ENCODE measurements at regions not wholly inside any gene's neighbourhood (a gene's known extent, or its start where the extent isn't known, plus 50 kb on each side); places are given as distances from the start of the nearest gene placed in this dataset.

- DNase-seq, result no peak
Observed at GRCh38 chr17:77852731-77853130, 105.8 kb upstream of the TNRC6C start.

- no peak for DNase-seq
Observed at GRCh38 chr17:77853191-77853977, 105.1 kb upstream of the TNRC6C start.

- DNase-seq, result no peak
Observed at GRCh38 chr17:77854083-77854758, 104.3 kb upstream of the TNRC6C start.

- no peak for DNase-seq
Observed at GRCh38 chr17:77854759-77855745, 103.5 kb upstream of the TNRC6C start.

- no peak for DNase-seq
Observed at GRCh38 chr17:77856551-77857305, 101.8 kb upstream of the TNRC6C start.

- DNase-seq, result no peak
Observed at GRCh38 chr17:77857306-77857555, 101.3 kb upstream of the TNRC6C start.

- no peak for DNase-seq
Observed at GRCh38 chr17:77857613-77858012, 100.9 kb upstream of the TNRC6C start.

GRCh38 chr17:77858291-77859034 is 100.0 kb upstream of the TNRC6C start:
- no peak for DNase-seq

- DNase-seq, result no peak
Observed at GRCh38 chr17:77859035-77859810, 99.3 kb upstream of the TNRC6C start.

- no peak for DNase-seq
Observed at GRCh38 chr17:77861133-77861695, 97.3 kb upstream of the TNRC6C start.

GRCh38 chr17:77861981-77862645 is 96.4 kb upstream of the TNRC6C start:
- DNase-seq, result no peak

GRCh38 chr17:77862890-77863813 is 95.4 kb upstream of the TNRC6C start:
- no peak for DNase-seq

- no peak for DNase-seq
Observed at GRCh38 chr17:77863814-77864161, 94.7 kb upstream of the TNRC6C start.

- DNase-seq, result no peak
Observed at GRCh38 chr17:77864234-77865111, 94.0 kb upstream of the TNRC6C start.

GRCh38 chr17:77865112-77865611 is 93.3 kb upstream of the TNRC6C start:
- DNase-seq, result no peak

GRCh38 chr17:77865716-77866115 is 92.8 kb upstream of the TNRC6C start:
- DNase-seq, result no peak

- DNase-seq, result no peak
Observed at GRCh38 chr17:77867308-77867781, 91.2 kb upstream of the TNRC6C start.

All from NCI-H774 (cell line).